ENCODE measurements at regions not wholly inside any gene's neighbourhood (a gene's known extent, or its start where the extent isn't known, plus 50 kb on each side); places are given as distances from the start of the nearest gene placed in this dataset.
"Not testable (repeated sequence)": the region's sequence is repeated elsewhere in the genome, so short reads cannot be mapped to it uniquely, and the experiment has no call there.

DNA sequence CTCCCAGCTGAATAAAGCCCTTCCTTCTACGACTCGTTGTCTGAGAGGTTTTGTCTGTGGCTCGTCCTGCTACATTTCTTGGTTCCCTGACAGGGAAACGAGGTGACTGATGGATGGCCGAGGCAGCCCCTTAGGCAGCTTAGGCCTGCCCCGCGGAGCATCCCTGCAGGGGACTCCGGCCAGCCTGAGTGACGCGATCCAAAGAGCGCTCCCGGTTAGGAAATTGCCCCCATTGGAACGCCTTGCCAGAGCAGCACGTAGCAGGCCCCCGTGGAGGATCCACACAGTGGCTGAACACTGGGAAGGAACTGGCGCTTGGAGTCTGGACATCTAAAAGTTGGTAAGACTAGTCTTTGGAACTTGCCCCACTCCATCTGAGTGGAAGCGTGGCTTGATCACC, 296.8 kb upstream of the SGCG start:
- Histone ChIP-seq H3K9ac (ENCODE audit: extremely low read depth, low read length, poor library complexity, severe bottlenecking) (no peak overlapping the region), H3K27ac (ENCODE audit: low read depth, low read length) (peak overlapping the region; percentile 94), H3K36me3 (ENCODE audit: control insufficient read depth, insufficient read depth, low read length) (no peaks in the 10 kb centered on the region), H3K27me3 (ENCODE audit: control insufficient read depth, insufficient read depth, low read length, poor library complexity, severe bottlenecking) (no peaks in the 10 kb centered on the region), H3K9me3 (ENCODE audit: control insufficient read depth, low read length) (peaks cover 6% of the 10 kb centered on the region), H3K4me1 (ENCODE audit: control insufficient read depth, insufficient read depth, low read length) (peaks cover 3% of the 10 kb centered on the region), H3K4me3 (ENCODE audit: low read length) (no peak overlapping the region)
- DNase-seq: peak; percentile 56
- H3K9me3 Mint-ChIP-seq: peaks cover 2% of the 10 kb centered on the region
- H3K4me3 Mint-ChIP-seq: no peak overlapping the region
- peaks cover 25% of the 10 kb centered on the region for H3K4me1 Mint-ChIP-seq
- WGBS, 2 experiments (ENCODE audit: insufficient coverage in 1 of 2, insufficient read length in 1 of 2): 47 to 69% methylated on average over 12 to 17 of the region's 17 CpGs
- no peaks in the 10 kb centered on the region for H3K36me3 Mint-ChIP-seq (ENCODE audit: low read depth)
- H3K27ac Mint-ChIP-seq: no peak overlapping the region
- H3K27me3 Mint-ChIP-seq (ENCODE audit: insufficient read depth): peaks cover 3% of the 10 kb centered on the region
- TF ChIP-seq, protein P1, sequence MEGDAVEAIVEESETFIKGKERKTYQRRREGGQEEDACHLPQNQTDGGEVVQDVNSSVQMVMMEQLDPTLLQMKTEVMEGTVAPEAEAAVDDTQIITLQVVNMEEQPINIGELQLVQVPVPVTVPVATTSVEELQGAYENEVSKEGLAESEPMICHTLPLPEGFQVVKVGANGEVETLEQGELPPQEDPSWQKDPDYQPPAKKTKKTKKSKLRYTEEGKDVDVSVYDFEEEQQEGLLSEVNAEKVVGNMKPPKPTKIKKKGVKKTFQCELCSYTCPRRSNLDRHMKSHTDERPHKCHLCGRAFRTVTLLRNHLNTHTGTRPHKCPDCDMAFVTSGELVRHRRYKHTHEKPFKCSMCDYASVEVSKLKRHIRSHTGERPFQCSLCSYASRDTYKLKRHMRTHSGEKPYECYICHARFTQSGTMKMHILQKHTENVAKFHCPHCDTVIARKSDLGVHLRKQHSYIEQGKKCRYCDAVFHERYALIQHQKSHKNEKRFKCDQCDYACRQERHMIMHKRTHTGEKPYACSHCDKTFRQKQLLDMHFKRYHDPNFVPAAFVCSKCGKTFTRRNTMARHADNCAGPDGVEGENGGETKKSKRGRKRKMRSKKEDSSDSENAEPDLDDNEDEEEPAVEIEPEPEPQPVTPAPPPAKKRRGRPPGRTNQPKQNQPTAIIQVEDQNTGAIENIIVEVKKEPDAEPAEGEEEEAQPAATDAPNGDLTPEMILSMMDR (conservative IDR thresholded peaks at IDR 0.05): no peak

DNA sequence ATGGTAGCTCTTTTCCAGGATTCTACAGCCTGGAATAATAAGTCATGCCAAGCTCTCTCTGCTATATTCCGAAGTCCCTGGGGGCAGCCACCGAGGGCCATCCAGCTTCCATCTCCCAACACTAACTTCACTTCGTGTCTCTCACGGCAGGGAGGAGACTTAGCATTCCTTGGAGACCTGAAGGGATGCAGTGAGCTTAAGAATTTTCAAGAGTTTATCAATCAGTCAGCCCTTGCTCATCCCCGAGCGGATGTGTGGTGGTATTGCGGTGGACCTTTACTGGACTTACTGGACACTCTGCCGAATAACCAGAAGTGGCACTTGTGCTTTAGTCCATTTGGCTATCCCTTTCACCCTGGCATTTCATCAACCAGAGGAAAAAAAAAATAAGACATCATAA, 294.7 kb upstream of the SGCG start:
- H3K4me1 ChIP-seq (ENCODE audit: control insufficient read depth, insufficient read depth, low read length); H3K9me3 ChIP-seq (ENCODE audit: control insufficient read depth, low read length); H3K4me3 Mint-ChIP-seq; H3K27ac Mint-ChIP-seq; H3K27me3 ChIP-seq (ENCODE audit: control insufficient read depth, insufficient read depth, low read length, poor library complexity, severe bottlenecking); H3K36me3 Mint-ChIP-seq (ENCODE audit: low read depth); H3K27ac ChIP-seq (ENCODE audit: low read depth, low read length); H3K27me3 Mint-ChIP-seq (ENCODE audit: insufficient read depth); H3K9ac ChIP-seq (ENCODE audit: extremely low read depth, low read length, poor library complexity, severe bottlenecking); DNase-seq; H3K4me3 ChIP-seq (ENCODE audit: low read length); H3K36me3 ChIP-seq (ENCODE audit: control insufficient read depth, insufficient read depth, low read length): not testable (repeated sequence)
- H3K9me3 Mint-ChIP-seq: peaks cover 14% of the 10 kb centered on the region
- H3K4me1 Mint-ChIP-seq: peaks cover 25% of the 10 kb centered on the region
- 90 to 92% methylated on average over 4 to 8 of the region's 8 CpGs for WGBS, 2 experiments (ENCODE audit: insufficient coverage in 1 of 2, insufficient read length in 1 of 2)

DNA sequence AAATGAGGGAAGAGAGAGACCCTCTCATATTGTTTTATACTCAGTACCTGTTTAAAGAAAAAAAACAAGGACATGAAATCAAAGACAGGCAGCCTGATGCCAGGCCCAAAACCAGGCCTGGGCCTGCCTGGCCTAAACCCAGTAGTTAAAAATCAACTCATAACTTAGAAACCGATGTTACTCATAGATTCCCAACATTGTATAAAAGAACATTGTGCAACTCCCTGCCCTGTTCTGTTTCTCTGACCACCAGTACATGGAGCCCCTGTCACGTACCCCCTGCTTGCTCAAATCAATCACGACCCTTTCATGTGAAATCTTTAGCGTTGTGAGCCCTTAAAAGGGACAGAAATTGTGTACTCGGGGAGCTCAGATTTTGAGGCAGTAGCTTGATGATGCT, 291.4 kb upstream of the SGCG start:
- not testable (repeated sequence) for H3K4me1 ChIP-seq (ENCODE audit: control insufficient read depth, insufficient read depth, low read length); H3K27ac ChIP-seq (ENCODE audit: low read depth, low read length); H3K36me3 ChIP-seq (ENCODE audit: control insufficient read depth, insufficient read depth, low read length); H3K4me3 Mint-ChIP-seq; H3K27me3 ChIP-seq (ENCODE audit: control insufficient read depth, insufficient read depth, low read length, poor library complexity, severe bottlenecking); H3K9ac ChIP-seq (ENCODE audit: extremely low read depth, low read length, poor library complexity, severe bottlenecking); DNase-seq; H3K27ac Mint-ChIP-seq; H3K27me3 Mint-ChIP-seq (ENCODE audit: insufficient read depth); H3K4me3 ChIP-seq (ENCODE audit: low read length)
- peaks cover 12% of the 10 kb centered on the region for H3K36me3 Mint-ChIP-seq (ENCODE audit: low read depth)
- H3K9me3 Mint-ChIP-seq: peaks cover 30% of the 10 kb centered on the region
- H3K9me3 ChIP-seq (ENCODE audit: control insufficient read depth, low read length): peaks cover 23% of the 10 kb centered on the region
- peaks cover 19% of the 10 kb centered on the region for H3K4me1 Mint-ChIP-seq
- WGBS, 2 experiments (ENCODE audit: insufficient coverage in 1 of 2, insufficient read length in 1 of 2): 85 to 91% methylated on average over 4 to 5 of the region's 5 CpGs

DNA sequence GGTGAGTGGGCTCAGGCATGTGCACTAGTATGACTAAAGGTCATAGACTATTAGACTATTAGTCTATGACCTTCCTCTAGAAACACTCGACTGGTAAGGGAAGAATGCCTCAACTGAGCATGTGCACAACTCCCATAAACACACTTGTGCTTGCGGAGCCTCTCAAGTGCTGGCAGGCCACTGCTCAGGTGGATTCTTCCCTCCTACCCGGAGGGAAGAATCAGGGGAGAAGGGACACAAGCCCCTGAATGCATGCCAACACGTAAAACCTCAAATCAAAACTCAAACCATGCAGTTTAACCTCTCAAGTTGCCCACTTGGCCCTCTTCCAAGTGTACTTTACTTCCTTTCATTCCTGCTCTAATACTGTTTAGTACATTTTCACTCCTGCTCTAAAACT, 287.6 kb upstream of the SGCG start:
- no peak for DNase-seq
- Histone ChIP-seq H3K9me3 (ENCODE audit: control insufficient read depth, low read length) (peaks cover 26% of the 10 kb centered on the region), H3K36me3 (ENCODE audit: control insufficient read depth, insufficient read depth, low read length) (no peaks in the 10 kb centered on the region), H3K27ac (ENCODE audit: low read depth, low read length) (no peak overlapping the region), H3K4me3 (ENCODE audit: low read length) (no peak overlapping the region), H3K27me3 (ENCODE audit: control insufficient read depth, insufficient read depth, low read length, poor library complexity, severe bottlenecking) (no peaks in the 10 kb centered on the region), H3K4me1 (ENCODE audit: control insufficient read depth, insufficient read depth, low read length) (no peaks in the 10 kb centered on the region), H3K9ac (ENCODE audit: extremely low read depth, low read length, poor library complexity, severe bottlenecking) (no peak overlapping the region)
- TF ChIP-seq, protein P1 (conservative IDR thresholded peaks at IDR 0.05): no peak
- WGBS, 2 experiments (ENCODE audit: insufficient coverage in 1 of 2, insufficient read length in 1 of 2): 92 to 93% methylated on average over 3 to 4 of the region's 4 CpGs
- Mint-ChIP-seq H3K4me1 (peaks cover 31% of the 10 kb centered on the region), H3K9me3 (peaks cover 41% of the 10 kb centered on the region), H3K27me3 (ENCODE audit: insufficient read depth) (no peaks in the 10 kb centered on the region), H3K27ac (peak overlapping the region; percentile 67), H3K4me3 (no peak overlapping the region), H3K36me3 (ENCODE audit: low read depth) (peaks cover 15% of the 10 kb centered on the region)
